Panc1 (cell line): ENCODE measurements at regions not wholly inside any gene's neighbourhood (a gene's known extent, or its start where the extent isn't known, plus 50 kb on each side); places are given as distances from the start of the nearest gene placed in this dataset.
"Not testable (repeated sequence)": the region's sequence is repeated elsewhere in the genome, so short reads cannot be mapped to it uniquely, and the experiment has no call there.

Source experiments
- ATAC-seq: fragments of 200-7000 bp; cut with Tn5 transposase; 2 replicates; pipeline ENCODE4 v1.9.1; 2020; ENCODE audit warnings: mild to moderate bottlenecking, moderate library complexity
- BruUV-seq: library from RNA; stranded (reverse); fragments of 400-500 nt; replicated peaks from 2 replicates; lab custom pipeline; 2021; lab: Mats Ljungman, UMichigan
- CTCF ChIA-PET: fragments of 300-600 bp; sonication (Branson Sonifier 250); formaldehyde crosslinking; loops from one replicate; lab custom pipeline; 2022; ENCODE audit warnings: antibody characterized with exemption; lab: Charles Lee
- POLR2A ChIA-PET: fragments of 300-600 bp; sonication (Branson Sonifier 250); formaldehyde crosslinking; loops from one replicate; lab custom pipeline; 2022; ENCODE audit warnings: antibody characterized with exemption; lab: Charles Lee
- DNase-seq: peaks from one replicate; pipeline ENCODE4 v3.0.0-alpha.2; 2010; ENCODE audit warnings: low read depth, low spot score
- H3K27ac ChIP-seq: 2 replicates; pipeline ENCODE4 v1.5.1; 2011; ENCODE audit warnings: mild to moderate bottlenecking, low read length, inconsistent platforms
- H3K27me3 ChIP-seq: fragments of 200-500 bp; sonication (Bioruptor generic); 2 replicates; pipeline ENCODE4 v1.6.0; 2014; ENCODE audit warnings: low read length, inconsistent platforms; ENCODE audit not compliant: control insufficient read depth, insufficient read depth
- H3K36me3 ChIP-seq: fragments of 200-500 bp; sonication (Bioruptor generic); 2 replicates; pipeline ENCODE4 v1.5.1; 2014; ENCODE audit warnings: inconsistent platforms, mild to moderate bottlenecking, low read length, moderate library complexity; ENCODE audit not compliant: control insufficient read depth, insufficient read depth
- H3K4me1 ChIP-seq: 2 replicates; pipeline ENCODE4 v1.5.1; 2011; ENCODE audit warnings: inconsistent platforms, mild to moderate bottlenecking, low read length, moderate library complexity; ENCODE audit not compliant: control insufficient read depth, insufficient read depth
- H3K4me3 ChIP-seq, 2 experiments: 2 replicates each; pipeline ENCODE4 v1.5.1; 2011 to 2012; ENCODE audit warnings: low read depth in 2 of 2, low read length in 2 of 2, mild to moderate bottlenecking in 2 of 2, inconsistent platforms in 1 of 2, moderate library complexity in 1 of 2
- H3K9me3 ChIP-seq: fragments of 200-500 bp; sonication (Bioruptor generic); 2 replicates; pipeline ENCODE4 v1.5.1; 2014; ENCODE audit warnings: low read depth, mild to moderate bottlenecking, inconsistent platforms, low read length, moderate library complexity; ENCODE audit not compliant: control insufficient read depth, insufficient read depth
- in situ Hi-C: cut with HindIII; loops from 2 replicates; pipeline ENCODE4 v1.10.0; 2016; ENCODE audit warnings: low sequenced_read_pairs, low pct_unique_long_range_greater_than_20kb
- intact Hi-C: fragments of 100-400 bp; cut with micrococcal nuclease; formaldehyde crosslinking; loops from one replicate; pipeline ENCODE4 v1.10.0; 2022; ENCODE audit not compliant: unreplicated experiment

DNA sequence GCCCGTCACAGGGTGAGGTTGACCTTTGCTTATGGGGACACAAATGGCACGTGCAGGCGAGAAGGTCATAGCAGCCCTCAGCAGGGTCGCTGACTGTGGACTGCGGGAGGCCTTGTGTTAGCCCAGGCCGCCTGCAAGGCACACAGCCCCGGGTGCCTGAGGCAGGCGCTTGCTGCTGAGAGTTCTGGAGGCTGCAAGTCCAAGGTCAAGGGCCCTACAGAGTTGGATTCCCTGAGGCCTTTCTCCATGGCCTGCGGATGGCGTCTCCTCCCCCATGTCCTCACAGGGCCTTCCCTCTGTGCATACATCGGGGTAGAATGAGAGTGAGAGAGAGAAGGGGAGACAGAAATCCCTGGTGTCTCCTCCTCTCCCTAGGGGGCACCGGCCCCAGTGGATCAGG is 202.3 kb downstream of the BANP start:
- intact Hi-C loops, H3K27ac ChIP-seq, H3K9me3 ChIP-seq, in situ Hi-C loops, POLR2A ChIA-PET, ATAC-seq, H3K27me3 ChIP-seq, H3K4me3 ChIP-seq, BruUV-seq, H3K4me1 ChIP-seq, CTCF ChIA-PET, DNase-seq, H3K36me3 ChIP-seq: not testable (repeated sequence)

- BruUV-seq, H3K27me3 ChIP-seq, H3K36me3 ChIP-seq, H3K4me1 ChIP-seq, H3K27ac ChIP-seq, DNase-seq, ATAC-seq, H3K4me3 ChIP-seq, H3K9me3 ChIP-seq, POLR2A ChIA-PET, intact Hi-C loops, in situ Hi-C loops, CTCF ChIA-PET: not testable (repeated sequence)
These were observed 203.7 kb downstream of the BANP start for GRCh38 chr16:88154886-88155285.

DNA sequence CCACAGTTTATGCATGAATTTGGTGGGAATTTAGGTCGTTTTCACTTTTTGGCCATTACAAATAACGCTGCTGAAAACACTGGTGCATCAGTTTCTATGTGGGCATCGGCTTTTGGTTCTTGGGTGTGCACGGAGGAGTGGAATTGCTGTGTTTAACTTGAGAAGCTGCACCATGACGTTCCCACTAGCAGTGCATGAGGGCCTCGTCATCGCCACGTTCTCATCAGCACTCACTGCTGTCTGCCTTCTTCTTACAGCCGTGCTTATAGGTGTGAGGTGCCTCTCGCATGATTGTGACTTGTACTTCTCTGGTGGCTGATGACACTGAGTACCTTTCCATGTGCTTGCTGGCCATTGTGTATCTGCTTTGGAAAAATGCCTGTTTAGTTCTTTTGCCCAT is 204.4 kb downstream of the BANP start:
- intact Hi-C loops, BruUV-seq, in situ Hi-C loops, CTCF ChIA-PET, POLR2A ChIA-PET, DNase-seq, H3K4me3 ChIP-seq, ATAC-seq, H3K27me3 ChIP-seq, H3K27ac ChIP-seq, H3K4me1 ChIP-seq, H3K9me3 ChIP-seq, H3K36me3 ChIP-seq: not testable (repeated sequence)

GRCh38 chr16:88156640-88157283 is 205.5 kb downstream of the BANP start:
- CTCF ChIA-PET, H3K4me1 ChIP-seq, intact Hi-C loops, H3K36me3 ChIP-seq, H3K9me3 ChIP-seq, BruUV-seq, POLR2A ChIA-PET, in situ Hi-C loops, H3K4me3 ChIP-seq, H3K27ac ChIP-seq, H3K27me3 ChIP-seq, ATAC-seq, DNase-seq: not testable (repeated sequence)

DNA sequence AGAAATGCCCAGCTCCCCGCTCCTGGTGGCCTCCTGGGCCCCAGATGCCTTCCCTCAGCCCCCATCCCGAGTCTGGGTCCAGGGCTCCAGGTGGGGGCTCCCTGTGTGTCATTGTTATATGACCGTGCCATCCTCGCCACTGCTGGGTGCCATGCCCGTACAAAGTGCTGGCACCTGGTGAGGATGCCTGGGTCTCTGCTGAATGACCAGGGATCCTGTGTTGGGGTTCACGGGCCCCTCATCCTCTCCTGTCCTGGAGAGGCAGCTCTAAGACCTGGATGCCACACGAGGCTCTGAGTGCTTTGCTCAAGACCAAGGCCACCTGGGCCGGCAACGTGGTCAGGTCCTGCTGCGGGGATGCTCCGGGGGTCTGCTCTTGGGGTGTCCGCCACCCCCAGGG is 206.5 kb downstream of the BANP start:
- H3K9me3 ChIP-seq, intact Hi-C loops, H3K4me3 ChIP-seq, H3K4me1 ChIP-seq, in situ Hi-C loops, H3K36me3 ChIP-seq, CTCF ChIA-PET, H3K27me3 ChIP-seq, BruUV-seq, H3K27ac ChIP-seq, POLR2A ChIA-PET, ATAC-seq, DNase-seq: not testable (repeated sequence)

- BruUV-seq, H3K27me3 ChIP-seq, H3K36me3 ChIP-seq, H3K4me1 ChIP-seq, H3K4me3 ChIP-seq, CTCF ChIA-PET, POLR2A ChIA-PET, H3K27ac ChIP-seq, in situ Hi-C loops, ATAC-seq, intact Hi-C loops, H3K9me3 ChIP-seq, DNase-seq: not testable (repeated sequence)
These were observed 207.2 kb downstream of the BANP start for GRCh38 chr16:88158256-88159045.

GRCh38 chr16:88159046-88159896 is 208.0 kb downstream of the BANP start:
- H3K27me3 ChIP-seq, POLR2A ChIA-PET, in situ Hi-C loops, H3K4me1 ChIP-seq, BruUV-seq, H3K9me3 ChIP-seq, ATAC-seq, CTCF ChIA-PET, H3K36me3 ChIP-seq, H3K4me3 ChIP-seq, DNase-seq, H3K27ac ChIP-seq, intact Hi-C loops: not testable (repeated sequence)
